Stimulated activated CD4-positive, alpha-beta T cell treated with anti-CD3 and anti-CD28 coated beads, Interleukin-4, amount 100 ng/mL, for 48 hours (primary cell): ENCODE measurements at regions not wholly inside any gene's neighbourhood (a gene's known extent, or its start where the extent isn't known, plus 50 kb on each side); places are given as distances from the start of the nearest gene placed in this dataset.

ENCODE experiments used
- DNase-seq, 2 donors: peaks; one replicate each; pipeline ENCODE4 v3.0.0-alpha.2; 2020; ENCODE audit warnings: low read depth in 2 of 2

- no peak for DNase-seq
These were observed 178.3 kb upstream of the ZIC3 start for GRCh38 chrX:137387646-137388045.

- DNase-seq: no peak
These were observed 199.8 kb upstream of the ZIC3 start for GRCh38 chrX:137366018-137366633.

GRCh38 chrX:137363559-137363958 lies 202.4 kb upstream of the ZIC3 start:
- DNase-seq: no peak

GRCh38 chrX:137362583-137362982 lies 203.3 kb upstream of the ZIC3 start:
- no peak for DNase-seq

GRCh38 chrX:137354851-137355250 lies 211.1 kb upstream of the ZIC3 start:
- no peak for DNase-seq

- DNase-seq: no peak
These were observed 212.5 kb upstream of the ZIC3 start for GRCh38 chrX:137353404-137353803.

GRCh38 chrX:137352101-137352660 lies 213.7 kb upstream of the ZIC3 start:
- DNase-seq: no peak

- DNase-seq: no peak
These were observed 223.0 kb upstream of the ZIC3 start for GRCh38 chrX:137342969-137343368.

- DNase-seq: no peak
These were observed 252.3 kb upstream of the ZIC3 start for GRCh38 chrX:137313627-137314026.

- DNase-seq: no peak
These were observed 260.5 kb upstream of the ZIC3 start for GRCh38 chrX:137305404-137305803.

- no peak for DNase-seq
These were observed 263.4 kb upstream of the GPR101 start for GRCh38 chrX:137297167-137297566.

GRCh38 chrX:137290011-137290410 lies 256.2 kb upstream of the GPR101 start:
- no peak for DNase-seq

- no peak for DNase-seq
These were observed 253.4 kb upstream of the GPR101 start for GRCh38 chrX:137287191-137287590.

GRCh38 chrX:137286423-137286822 lies 252.6 kb upstream of the GPR101 start:
- DNase-seq: no peak

GRCh38 chrX:137278825-137279224 lies 245.0 kb upstream of the GPR101 start:
- DNase-seq: no peak

GRCh38 chrX:137263374-137263773 lies 229.6 kb upstream of the GPR101 start:
- DNase-seq: no peak

GRCh38 chrX:137245183-137245582 lies 211.4 kb upstream of the GPR101 start:
- DNase-seq: no peak

GRCh38 chrX:137236837-137237236 lies 203.0 kb upstream of the GPR101 start:
- DNase-seq: no peak

- DNase-seq: no peak
These were observed 201.0 kb upstream of the GPR101 start for GRCh38 chrX:137234651-137235402.

GRCh38 chrX:137233478-137233877 lies 199.7 kb upstream of the GPR101 start:
- no peak for DNase-seq

- no peak for DNase-seq
These were observed 193.4 kb upstream of the GPR101 start for GRCh38 chrX:137227151-137227550.

- DNase-seq: no peak
These were observed 181.7 kb upstream of the GPR101 start for GRCh38 chrX:137215467-137215866.

GRCh38 chrX:137212078-137212632 lies 178.4 kb upstream of the GPR101 start:
- no peak for DNase-seq
